T-helper 2 cell treated with Interferon-gamma antibody and Interleukin-4, amounts not matched to agents 5 μg/mL and 100 μg/mL, for 36 hours (primary cell): ENCODE measurements at regions not wholly inside any gene's neighbourhood (a gene's known extent, or its start where the extent isn't known, plus 50 kb on each side); places are given as distances from the start of the nearest gene placed in this dataset.

Experiments
- DNase-seq: peaks from one replicate; pipeline ENCODE4 v3.0.0; 2021; ENCODE audit warnings: low spot score
- H3K27ac Mint-ChIP-seq: one replicate; pipeline ENCODE4 v1.8.0; 2021; ENCODE audit warnings: mild to moderate bottlenecking, mixed read lengths
- H3K27me3 Mint-ChIP-seq: one replicate; pipeline ENCODE4 v1.8.0; 2021; ENCODE audit warnings: low read depth, mixed read lengths
- H3K36me3 Mint-ChIP-seq: one replicate; pipeline ENCODE4 v1.8.0; 2021; ENCODE audit warnings: low read depth, mixed read lengths
- H3K4me1 Mint-ChIP-seq: one replicate; pipeline ENCODE4 v1.8.0; 2021; ENCODE audit warnings: low read depth, mixed read lengths
- H3K4me3 Mint-ChIP-seq: one replicate; pipeline ENCODE4 v1.8.0; 2022; ENCODE audit warnings: mild to moderate bottlenecking, moderate library complexity, mixed read lengths
- H3K9me3 Mint-ChIP-seq: one replicate; pipeline ENCODE4 v1.8.0; 2021; ENCODE audit warnings: mixed read lengths

GRCh38 chr7:19623676-19624075, 85.2 kb downstream of the POLR1F start:
- no peaks in the 10 kb centered on the region for H3K36me3 Mint-ChIP-seq
- no peaks in the 10 kb centered on the region for H3K4me1 Mint-ChIP-seq
- no peaks in the 10 kb centered on the region for H3K27me3 Mint-ChIP-seq
- H3K27ac Mint-ChIP-seq: no peak overlapping the region
- H3K9me3 Mint-ChIP-seq: no peaks in the 10 kb centered on the region
- no peak for DNase-seq
- no peak overlapping the region for H3K4me3 Mint-ChIP-seq

GRCh38 chr7:19621740-19622139, 87.1 kb downstream of the POLR1F start:
- Mint-ChIP-seq H3K4me1 (no peaks in the 10 kb centered on the region), H3K36me3 (no peaks in the 10 kb centered on the region), H3K27me3 (no peaks in the 10 kb centered on the region), H3K9me3 (no peaks in the 10 kb centered on the region), H3K27ac (no peak overlapping the region), H3K4me3 (no peak overlapping the region)
- no peak for DNase-seq

GRCh38 chr7:19620470-19620869, 88.4 kb downstream of the POLR1F start:
- no peaks in the 10 kb centered on the region for H3K4me1 Mint-ChIP-seq
- DNase-seq: no peak
- no peaks in the 10 kb centered on the region for H3K36me3 Mint-ChIP-seq
- H3K4me3 Mint-ChIP-seq: no peak overlapping the region
- H3K9me3 Mint-ChIP-seq: no peaks in the 10 kb centered on the region
- H3K27ac Mint-ChIP-seq: no peak overlapping the region
- no peaks in the 10 kb centered on the region for H3K27me3 Mint-ChIP-seq

GRCh38 chr7:19619122-19619521, 89.7 kb downstream of the POLR1F start:
- Mint-ChIP-seq H3K27me3 (no peaks in the 10 kb centered on the region), H3K36me3 (no peaks in the 10 kb centered on the region), H3K4me1 (no peaks in the 10 kb centered on the region), H3K4me3 (no peak overlapping the region), H3K27ac (no peak overlapping the region), H3K9me3 (no peaks in the 10 kb centered on the region)
- no peak for DNase-seq

- no peaks in the 10 kb centered on the region for H3K27me3 Mint-ChIP-seq
- no peak for DNase-seq
- no peaks in the 10 kb centered on the region for H3K36me3 Mint-ChIP-seq
- no peaks in the 10 kb centered on the region for H3K9me3 Mint-ChIP-seq
- no peak overlapping the region for H3K4me3 Mint-ChIP-seq
- no peaks in the 10 kb centered on the region for H3K4me1 Mint-ChIP-seq
- no peak overlapping the region for H3K27ac Mint-ChIP-seq
Measured at GRCh38 chr7:19617901-19618300, 90.9 kb downstream of the POLR1F start.

GRCh38 chr7:19610194-19610943, 98.5 kb downstream of the POLR1F start:
- Mint-ChIP-seq H3K9me3 (no peaks in the 10 kb centered on the region), H3K4me1 (no peaks in the 10 kb centered on the region), H3K36me3 (no peaks in the 10 kb centered on the region), H3K27ac (no peak overlapping the region), H3K27me3 (no peaks in the 10 kb centered on the region), H3K4me3 (no peak overlapping the region)
- no peak for DNase-seq

GRCh38 chr7:19589446-19589845, 119.4 kb downstream of the POLR1F start:
- Mint-ChIP-seq H3K27ac (no peak overlapping the region), H3K9me3 (peaks cover 11% of the 10 kb centered on the region), H3K4me3 (no peak overlapping the region), H3K27me3 (no peaks in the 10 kb centered on the region), H3K36me3 (no peaks in the 10 kb centered on the region), H3K4me1 (no peaks in the 10 kb centered on the region)
- DNase-seq: no peak

- Mint-ChIP-seq H3K9me3 (peaks cover 7% of the 10 kb centered on the region), H3K4me3 (no peak overlapping the region), H3K27me3 (no peaks in the 10 kb centered on the region), H3K36me3 (no peaks in the 10 kb centered on the region), H3K27ac (no peak overlapping the region), H3K4me1 (no peaks in the 10 kb centered on the region)
- DNase-seq: no peak
Measured at GRCh38 chr7:19587291-19587690, 121.5 kb downstream of the POLR1F start.

- H3K27ac Mint-ChIP-seq: no peak overlapping the region
- no peak overlapping the region for H3K4me3 Mint-ChIP-seq
- DNase-seq: no peak
Measured at GRCh38 chr7:19585761-19586160, 123.1 kb downstream of the POLR1F start.

GRCh38 chr7:19575909-19576557, 132.8 kb downstream of the POLR1F start:
- H3K27ac Mint-ChIP-seq: no peak overlapping the region
- no peak for DNase-seq
- no peak overlapping the region for H3K4me3 Mint-ChIP-seq
- H3K36me3 Mint-ChIP-seq: no peaks in the 10 kb centered on the region
- no peaks in the 10 kb centered on the region for H3K9me3 Mint-ChIP-seq
- no peaks in the 10 kb centered on the region for H3K27me3 Mint-ChIP-seq
- no peaks in the 10 kb centered on the region for H3K4me1 Mint-ChIP-seq

More at GRCh38 chr7:19585761-19586160, 123.1 kb downstream of the POLR1F start:
- H3K27me3 Mint-ChIP-seq: no peaks in the 10 kb centered on the region
- H3K9me3 Mint-ChIP-seq: peaks cover 2% of the 10 kb centered on the region
- no peaks in the 10 kb centered on the region for H3K36me3 Mint-ChIP-seq
- no peaks in the 10 kb centered on the region for H3K4me1 Mint-ChIP-seq

- H3K4me1 Mint-ChIP-seq: no peaks in the 10 kb centered on the region
- H3K4me3 Mint-ChIP-seq: no peak overlapping the region
- no peaks in the 10 kb centered on the region for H3K9me3 Mint-ChIP-seq
Measured at GRCh38 chr7:19574131-19574530, 134.7 kb downstream of the POLR1F start.

GRCh38 chr7:19572566-19572965, 136.3 kb downstream of the POLR1F start:
- Mint-ChIP-seq H3K4me1 (no peaks in the 10 kb centered on the region), H3K27ac (no peak overlapping the region), H3K27me3 (no peaks in the 10 kb centered on the region), H3K36me3 (no peaks in the 10 kb centered on the region), H3K9me3 (no peaks in the 10 kb centered on the region), H3K4me3 (no peak overlapping the region)
- no peak for DNase-seq

More at GRCh38 chr7:19574131-19574530, 134.7 kb downstream of the POLR1F start:
- Mint-ChIP-seq H3K36me3 (no peaks in the 10 kb centered on the region), H3K27me3 (no peaks in the 10 kb centered on the region), H3K27ac (no peak overlapping the region)
- no peak for DNase-seq

GRCh38 chr7:19567011-19567410, 141.8 kb downstream of the POLR1F start:
- Mint-ChIP-seq H3K27ac (no peak overlapping the region), H3K36me3 (no peaks in the 10 kb centered on the region), H3K27me3 (no peaks in the 10 kb centered on the region), H3K9me3 (no peaks in the 10 kb centered on the region), H3K4me1 (no peaks in the 10 kb centered on the region), H3K4me3 (no peak overlapping the region)
- no peak for DNase-seq

- H3K9me3 Mint-ChIP-seq: no peaks in the 10 kb centered on the region
- no peak for DNase-seq
- no peak overlapping the region for H3K4me3 Mint-ChIP-seq
- no peaks in the 10 kb centered on the region for H3K27me3 Mint-ChIP-seq
- H3K36me3 Mint-ChIP-seq: no peaks in the 10 kb centered on the region
- H3K27ac Mint-ChIP-seq: no peak overlapping the region
- H3K4me1 Mint-ChIP-seq: no peaks in the 10 kb centered on the region
Measured at GRCh38 chr7:19565602-19566001, 143.2 kb downstream of the POLR1F start.
